CD4-positive, alpha-beta memory T cell (primary cell): ENCODE measurements at regions not wholly inside any gene's neighbourhood (a gene's known extent, or its start where the extent isn't known, plus 50 kb on each side); places are given as distances from the start of the nearest gene placed in this dataset.

Experiments used
- CTCF ChIA-PET: fragments of 350-600 bp; sonication (Branson Sonifier 250); formaldehyde crosslinking; loops from one replicate; lab custom pipeline; 2021; ENCODE audit warnings: inconsistent platforms; ENCODE audit not compliant: partially characterized antibody; lab: Charles Lee
- POLR2A ChIA-PET: fragments of 350-600 bp; sonication (Branson Sonifier 250); formaldehyde crosslinking; loops from one replicate; lab custom pipeline; 2021; ENCODE audit not compliant: partially characterized antibody; lab: Charles Lee
- DNase-seq, 5 donors: peaks; one replicate each; pipeline versions ENCODE4 v3.0.0 to v3.0.0-alpha.2; 2020 to 2022; ENCODE audit warnings: mixed read lengths in 1 of 5
- H3K27ac ChIP-seq: one replicate; pipeline ENCODE4 v1.7.0; 2013; ENCODE audit warnings: low read depth, low read length
- H3K27me3 ChIP-seq: 2 replicates; pipeline ENCODE4 v1.7.0; 2013; ENCODE audit warnings: mild to moderate bottlenecking, low read length, moderate library complexity; ENCODE audit not compliant: insufficient read depth
- H3K36me3 ChIP-seq: 2 replicates; pipeline ENCODE4 v1.7.0; 2013; ENCODE audit warnings: mild to moderate bottlenecking, low read length, moderate library complexity; ENCODE audit not compliant: insufficient read depth
- H3K4me1 ChIP-seq: 2 replicates; pipeline ENCODE4 v1.7.0; 2013; ENCODE audit warnings: mild to moderate bottlenecking, low read length, moderate library complexity; ENCODE audit not compliant: insufficient read depth
- H3K4me3 ChIP-seq, 2 donors: one replicate each; pipeline ENCODE4 v1.7.0; 2013; ENCODE audit warnings: low read length in 2 of 2, mild to moderate bottlenecking in 1 of 2
- H3K9me3 ChIP-seq, 2 donors: one replicate each; pipeline ENCODE4 v1.7.0; 2013; ENCODE audit warnings: low read length in 2 of 2, control low read depth in 1 of 2; ENCODE audit not compliant: control insufficient read depth in 1 of 2
- H3K27ac Mint-ChIP-seq, 7 donors: one replicate each; pipeline ENCODE4 v1.8.0; 2020 to 2021; ENCODE audit warnings: mixed read lengths in 7 of 7, mild to moderate bottlenecking in 6 of 7, inconsistent platforms in 3 of 7, moderate library complexity in 3 of 7
- H3K27me3 Mint-ChIP-seq, 2 donors: one replicate each; pipeline ENCODE4 v1.8.0; 2020 to 2021; ENCODE audit warnings: mixed read lengths in 2 of 2
- H3K36me3 Mint-ChIP-seq, 2 donors: one replicate each; pipeline ENCODE4 v1.8.0; 2020 to 2021; ENCODE audit warnings: mixed read lengths in 2 of 2, inconsistent platforms in 1 of 2, mild to moderate bottlenecking in 1 of 2
- H3K4me1 Mint-ChIP-seq, 4 donors: one replicate each; pipeline ENCODE4 v1.8.0; 2020 to 2021; ENCODE audit warnings: mixed read lengths in 4 of 4, mild to moderate bottlenecking in 1 of 4
- H3K4me3 Mint-ChIP-seq, 8 donors: one replicate each; pipeline ENCODE4 v1.8.0; 2020 to 2021; ENCODE audit warnings: mixed read lengths in 8 of 8, mild to moderate bottlenecking in 7 of 8, moderate library complexity in 6 of 8, inconsistent platforms in 3 of 8
- H3K9me3 Mint-ChIP-seq, 8 donors: one replicate each; pipeline ENCODE4 v1.8.0; 2020 to 2021; ENCODE audit warnings: mixed read lengths in 8 of 8, mild to moderate bottlenecking in 5 of 8, inconsistent platforms in 3 of 8, moderate library complexity in 1 of 8
- intact Hi-C: fragments of 100-400 bp; cut with micrococcal nuclease; formaldehyde crosslinking; loops from one replicate; pipeline ENCODE4 v1.15.1; 2023

GRCh38 chr18:55085557-55086285 lies 126.5 kb upstream of the CCDC68 start:
- POLR2A ChIA-PET, result no interaction called here
- Mint-ChIP-seq H3K27ac (no peak overlapping the region), H3K36me3 (no peaks in the 10 kb centered on the region), H3K4me1 (no peaks in the 10 kb centered on the region), H3K9me3 (no peaks in the 10 kb centered on the region), H3K27me3 (no peaks in the 10 kb centered on the region), H3K4me3 (no peak overlapping the region)
- CTCF ChIA-PET, result no interaction called here
- intact Hi-C loops, result no loop called here
- H3K9me3 ChIP-seq, result no peaks in the 10 kb centered on the region
- no peak overlapping the region for H3K4me3 ChIP-seq
- H3K27ac ChIP-seq, result no peak overlapping the region
- H3K4me1 ChIP-seq, result no peaks in the 10 kb centered on the region
- no peaks in the 10 kb centered on the region for H3K27me3 ChIP-seq
- no peaks in the 10 kb centered on the region for H3K36me3 ChIP-seq
- no peak for DNase-seq

- H3K9me3 ChIP-seq, result no peaks in the 10 kb centered on the region
- H3K27me3 ChIP-seq, result no peaks in the 10 kb centered on the region
- no peak for DNase-seq
- intact Hi-C loops, result no loop called here
- Mint-ChIP-seq H3K4me3 (no peak overlapping the region), H3K27ac (no peak overlapping the region), H3K4me1 (no peaks in the 10 kb centered on the region), H3K36me3 (no peaks in the 10 kb centered on the region), H3K27me3 (no peaks in the 10 kb centered on the region), H3K9me3 (peaks cover 0 to 2% (median 0%) of the 10 kb centered on the region in 8 donors)
- ChIA-PET CTCF (no interaction called here), POLR2A (no interaction called here)
- H3K4me1 ChIP-seq, result no peaks in the 10 kb centered on the region
- H3K4me3 ChIP-seq, result no peak overlapping the region
- H3K36me3 ChIP-seq, result no peaks in the 10 kb centered on the region
- no peak overlapping the region for H3K27ac ChIP-seq
These were observed 125.3 kb upstream of the CCDC68 start for GRCh38 chr18:55084550-55084949.

GRCh38 chr18:55083461-55083860 lies 124.2 kb upstream of the CCDC68 start:
- Histone ChIP-seq H3K4me3 (no peak overlapping the region), H3K36me3 (no peaks in the 10 kb centered on the region), H3K27ac (no peak overlapping the region), H3K9me3 (no peaks in the 10 kb centered on the region), H3K4me1 (no peaks in the 10 kb centered on the region), H3K27me3 (no peaks in the 10 kb centered on the region)
- no peak for DNase-seq
- POLR2A ChIA-PET, result no interaction called here
- H3K9me3 Mint-ChIP-seq, result peaks cover 0 to 2% (median 0%) of the 10 kb centered on the region in 8 donors
- no peaks in the 10 kb centered on the region for H3K4me1 Mint-ChIP-seq
- CTCF ChIA-PET, result no interaction called here
- no peaks in the 10 kb centered on the region for H3K27me3 Mint-ChIP-seq
- H3K27ac Mint-ChIP-seq, result no peak overlapping the region
- intact Hi-C loops, result no loop called here
- no peak overlapping the region for H3K4me3 Mint-ChIP-seq
- H3K36me3 Mint-ChIP-seq, result no peaks in the 10 kb centered on the region

- no peaks in the 10 kb centered on the region for H3K4me1 ChIP-seq
- Mint-ChIP-seq H3K27me3 (peaks cover 0 to 1% of the 10 kb centered on the region in 2 donors), H3K4me3 (no peak overlapping the region), H3K4me1 (no peaks in the 10 kb centered on the region), H3K36me3 (no peaks in the 10 kb centered on the region), H3K9me3 (peaks cover 0 to 2% (median 0%) of the 10 kb centered on the region in 8 donors), H3K27ac (peak overlapping the region in 1 of 7 donors; percentile 9)
- DNase-seq, result no peak
- intact Hi-C loops, result no loop called here
- no peak overlapping the region for H3K27ac ChIP-seq
- H3K9me3 ChIP-seq, result no peaks in the 10 kb centered on the region
- no peaks in the 10 kb centered on the region for H3K36me3 ChIP-seq
- H3K27me3 ChIP-seq, result no peaks in the 10 kb centered on the region
- CTCF ChIA-PET, result interaction anchor here (0.9 kb wide), 1 partner anchor 12 kb away, joined by 3 read pairs; no protein-coding TSS in a partner anchor
- POLR2A ChIA-PET, result no interaction called here
- H3K4me3 ChIP-seq, result no peak overlapping the region
These were observed 120.5 kb upstream of the CCDC68 start for GRCh38 chr18:55079481-55080355.

DNA sequence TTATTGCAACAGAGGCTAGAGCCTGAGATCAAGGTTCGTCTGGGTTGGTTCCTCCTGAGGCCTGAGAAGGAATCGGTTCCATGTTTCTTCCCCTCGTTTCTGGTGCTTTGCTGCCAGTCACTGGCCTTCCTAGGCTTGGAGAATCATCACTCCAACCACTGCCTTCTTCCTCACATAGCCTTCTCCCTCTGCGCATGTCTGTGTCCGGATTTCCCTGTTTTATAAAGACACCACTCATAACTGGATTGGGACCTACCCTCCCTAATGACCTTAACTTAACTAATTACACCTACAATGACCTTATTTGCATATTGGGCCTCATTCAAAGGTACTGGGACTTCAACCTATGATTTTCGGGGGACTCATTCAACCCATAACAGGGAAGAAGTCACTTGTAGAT lies 119.8 kb upstream of the CCDC68 start:
- CTCF ChIA-PET, result no interaction called here
- peaks cover 0 to 1% of the 10 kb centered on the region in 2 donors for H3K27me3 Mint-ChIP-seq

DNA sequence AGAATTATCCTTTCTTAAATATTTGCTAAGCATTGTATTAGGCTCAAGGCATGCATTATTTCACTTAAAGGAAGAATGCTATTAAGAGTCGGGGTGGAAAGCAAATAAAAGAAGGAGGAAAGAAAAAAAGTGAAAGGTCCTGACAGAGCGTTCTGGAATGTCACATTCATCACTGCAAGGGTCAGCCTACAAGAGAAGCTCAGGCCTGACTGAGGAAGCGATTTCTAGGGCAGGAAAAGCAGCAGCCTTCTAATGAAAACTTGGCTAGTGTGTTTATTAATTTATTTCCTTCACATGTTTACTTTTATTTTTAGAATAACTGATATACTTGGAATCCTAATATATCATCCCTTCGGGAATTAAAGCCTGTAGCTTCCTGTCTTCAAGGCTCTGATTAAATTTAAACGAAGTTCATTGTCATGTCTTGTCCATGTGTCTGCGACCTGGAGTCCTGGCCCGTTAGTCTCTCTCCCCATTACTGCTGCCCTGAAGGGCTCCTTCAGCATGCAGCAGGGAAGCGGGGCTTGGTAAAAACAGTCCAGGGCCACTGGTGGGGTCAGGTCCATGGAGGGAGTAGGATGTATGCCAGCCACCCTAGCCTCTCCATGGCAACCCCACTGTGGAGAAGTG lies 119.2 kb upstream of the CCDC68 start:
- H3K4me1 Mint-ChIP-seq, result no peaks in the 10 kb centered on the region
- Histone ChIP-seq H3K4me3 (no peak overlapping the region), H3K27ac (no peak overlapping the region), H3K9me3 (no peaks in the 10 kb centered on the region), H3K4me1 (no peaks in the 10 kb centered on the region), H3K27me3 (no peaks in the 10 kb centered on the region), H3K36me3 (no peaks in the 10 kb centered on the region)
- peaks cover 0 to 1% of the 10 kb centered on the region in 2 donors for H3K27me3 Mint-ChIP-seq
- peaks cover 0 to 2% (median 0%) of the 10 kb centered on the region in 8 donors for H3K9me3 Mint-ChIP-seq
- ChIA-PET CTCF (no interaction called here), POLR2A (no interaction called here)
- H3K4me3 Mint-ChIP-seq, result no peak overlapping the region
- no peaks in the 10 kb centered on the region for H3K36me3 Mint-ChIP-seq
- intact Hi-C loops, result no loop called here
- DNase-seq, result no peak
- H3K27ac Mint-ChIP-seq, result no peak overlapping the region

More for the DNA sequence above, 119.8 kb upstream of the CCDC68 start:
- Mint-ChIP-seq H3K36me3 (no peaks in the 10 kb centered on the region), H3K9me3 (peaks cover 0 to 2% (median 0%) of the 10 kb centered on the region in 8 donors), H3K27ac (no peak overlapping the region), H3K4me3 (no peak overlapping the region), H3K4me1 (no peaks in the 10 kb centered on the region)
- H3K36me3 ChIP-seq, result no peaks in the 10 kb centered on the region
- no peak overlapping the region for H3K4me3 ChIP-seq
- DNase-seq, result no peak
- H3K27me3 ChIP-seq, result no peaks in the 10 kb centered on the region
- H3K4me1 ChIP-seq, result no peaks in the 10 kb centered on the region
- H3K9me3 ChIP-seq, result no peaks in the 10 kb centered on the region
- H3K27ac ChIP-seq, result no peak overlapping the region
- POLR2A ChIA-PET, result no interaction called here
- intact Hi-C loops, result no loop called here

GRCh38 chr18:55076643-55077218 lies 117.5 kb upstream of the CCDC68 start:
- POLR2A ChIA-PET, result no interaction called here

More at GRCh38 chr18:55076643-55077218, 117.5 kb upstream of the CCDC68 start:
- CTCF ChIA-PET, result no interaction called here
- Mint-ChIP-seq H3K36me3 (no peaks in the 10 kb centered on the region), H3K4me1 (no peaks in the 10 kb centered on the region), H3K27ac (no peak overlapping the region), H3K9me3 (peaks cover 0 to 2% (median 0%) of the 10 kb centered on the region in 8 donors), H3K27me3 (peaks cover 0 to 1% of the 10 kb centered on the region in 2 donors), H3K4me3 (no peak overlapping the region)
- no peak for DNase-seq
- H3K27me3 ChIP-seq, result no peaks in the 10 kb centered on the region
- intact Hi-C loops, result no loop called here
- H3K4me3 ChIP-seq, result no peak overlapping the region
- no peaks in the 10 kb centered on the region for H3K36me3 ChIP-seq
- no peaks in the 10 kb centered on the region for H3K9me3 ChIP-seq
- no peaks in the 10 kb centered on the region for H3K4me1 ChIP-seq
- no peak overlapping the region for H3K27ac ChIP-seq
